GM10266 (cell line): ENCODE measurements at regions not wholly inside any gene's neighbourhood (a gene's known extent, or its start where the extent isn't known, plus 50 kb on each side); places are given as distances from the start of the nearest gene placed in this dataset.

ENCODE experiments used
- DNase-seq: peaks from one replicate; pipeline ENCODE4 v3.0.0; 2012; ENCODE audit errors: extremely low spot score
- CTCF ChIP-seq: IDR thresholded peaks from 2 replicates; pipeline ENCODE4 v1.5.1; 2012; ENCODE audit warnings: mild to moderate bottlenecking, low read depth; ENCODE audit not compliant: control insufficient read depth, insufficient read depth; ENCODE audit errors: missing control alignments

- no peak for TF ChIP-seq CTCF
- no peak for DNase-seq
Measured at GRCh38 chr3:103380391-103380790, 945.6 kb downstream of the ZPLD1 start.

GRCh38 chr3:103381296-103382079, 946.7 kb downstream of the ZPLD1 start:
- no peak for TF ChIP-seq CTCF
- DNase-seq: no peak

- no peak for DNase-seq
Measured at GRCh38 chr3:103385961-103386656, 951.3 kb downstream of the ZPLD1 start.

GRCh38 chr3:103388214-103388613, 953.4 kb downstream of the ZPLD1 start:
- no peak for TF ChIP-seq CTCF
- no peak for DNase-seq

More at GRCh38 chr3:103385961-103386656, 951.3 kb downstream of the ZPLD1 start:
- no peak for TF ChIP-seq CTCF

- no peak for TF ChIP-seq CTCF
- no peak for DNase-seq
Measured at GRCh38 chr3:103389356-103389755, 954.5 kb downstream of the ZPLD1 start.

- TF ChIP-seq CTCF: no peak
- no peak for DNase-seq
Measured at GRCh38 chr3:103393395-103394186, 958.8 kb downstream of the ZPLD1 start.
